Liver (tissue), 8 donors: ENCODE measurements at regions not wholly inside any gene's neighbourhood (a gene's known extent, or its start where the extent isn't known, plus 50 kb on each side); places are given as distances from the start of the nearest gene placed in this dataset.

ENCODE experiments used
- DNase-seq: peaks from one replicate; pipeline ENCODE4 v3.0.0-alpha.2; 2017; ENCODE audit warnings: low spot score
- H3K27ac ChIP-seq, 2 donors: one replicate each; pipeline ENCODE4 v1.7.0; 2013; ENCODE audit warnings: inconsistent platforms in 2 of 2, low read length in 2 of 2, control low read depth in 1 of 2, low read depth in 1 of 2, mild to moderate bottlenecking in 1 of 2
- H3K27me3 ChIP-seq, 4 donors: one replicate each; pipeline versions ENCODE4 v1.6.1 to v1.7.0; 2013; ENCODE audit warnings: low read length in 3 of 4, inconsistent platforms in 1 of 4, mild to moderate bottlenecking in 1 of 4, moderate library complexity in 1 of 4; ENCODE audit not compliant: control insufficient read depth in 4 of 4, insufficient read depth in 4 of 4
- H3K36me3 ChIP-seq, 4 donors: one replicate each; pipeline versions ENCODE4 v1.6.1 to v1.7.0; 2013; ENCODE audit warnings: low read length in 3 of 4, mild to moderate bottlenecking in 3 of 4, low read depth in 1 of 4, moderate library complexity in 1 of 4; ENCODE audit not compliant: control insufficient read depth in 4 of 4, insufficient read depth in 3 of 4
- H3K4me1 ChIP-seq, 4 donors: one replicate each; pipeline versions ENCODE4 v1.6.1 to v1.7.0; 2013; ENCODE audit warnings: low read length in 3 of 4, mild to moderate bottlenecking in 3 of 4, moderate library complexity in 1 of 4; ENCODE audit not compliant: control insufficient read depth in 4 of 4, insufficient read depth in 4 of 4
- H3K4me3 ChIP-seq, 3 donors: one replicate each; pipeline versions ENCODE4 v1.6.1 to v1.7.0; 2013; ENCODE audit warnings: low read length in 3 of 3, control low read depth in 1 of 3, low read depth in 1 of 3, mild to moderate bottlenecking in 1 of 3
- H3K9ac ChIP-seq, 2 donors: one replicate each; pipeline ENCODE4 v1.7.0; 2013; ENCODE audit warnings: low read length in 2 of 2, mild to moderate bottlenecking in 2 of 2, moderate library complexity in 2 of 2, control low read depth in 1 of 2, low read depth in 1 of 2
- H3K9me3 ChIP-seq, 4 donors: one replicate each; pipeline versions ENCODE4 v1.6.1 to v1.7.0; 2013; ENCODE audit warnings: low read length in 3 of 4; ENCODE audit not compliant: control insufficient read depth in 4 of 4
- EGR1 ChIP-seq, 2 donors: IDR thresholded peaks; 2 replicates each; pipeline ENCODE4 v1.6.1; 2016 to 2018; ENCODE audit warnings: antibody characterized with exemption in 2 of 2, low read depth in 2 of 2
- FOXA1 ChIP-seq: IDR thresholded peaks from 2 replicates; pipeline ENCODE4 v1.6.1; 2016; ENCODE audit warnings: antibody characterized with exemption
- FOXA2 ChIP-seq: IDR thresholded peaks from 2 replicates; pipeline ENCODE4 v1.6.1; 2016; ENCODE audit warnings: antibody characterized with exemption
- GABPA ChIP-seq, 2 donors: IDR thresholded peaks in 1 of 2; conservative IDR thresholded peaks in 1 of 2; 2 replicates each; pipeline ENCODE4 v1.6.1; 2016; ENCODE audit warnings: antibody characterized with exemption in 2 of 2, mild to moderate bottlenecking in 1 of 2, moderate library complexity in 1 of 2
- HNF4A ChIP-seq, 2 donors: conservative IDR thresholded peaks; 2 replicates each; pipeline ENCODE4 v1.6.1; 2016; ENCODE audit warnings: antibody characterized with exemption in 2 of 2, mild to moderate bottlenecking in 2 of 2
- HNF4G ChIP-seq: IDR thresholded peaks from 2 replicates; pipeline ENCODE4 v1.6.1; 2016; ENCODE audit warnings: antibody characterized with exemption
- JUND ChIP-seq, 2 donors: IDR thresholded peaks; 2 replicates each; pipeline ENCODE4 v1.6.1; 2016; ENCODE audit warnings: antibody characterized with exemption in 2 of 2
- RAD21 ChIP-seq, 2 donors: IDR thresholded peaks; 2 replicates each; pipeline ENCODE4 v1.6.1; 2016; ENCODE audit warnings: antibody characterized with exemption in 2 of 2, mild to moderate bottlenecking in 2 of 2
- SP1 ChIP-seq: IDR thresholded peaks from 2 replicates; pipeline ENCODE4 v1.6.1; 2018; ENCODE audit warnings: antibody characterized with exemption, mild to moderate bottlenecking
- TAF1 ChIP-seq: conservative IDR thresholded peaks from 2 replicates; pipeline ENCODE4 v1.6.1; 2016; ENCODE audit warnings: antibody characterized with exemption, mild to moderate bottlenecking
- YY1 ChIP-seq: IDR thresholded peaks from 2 replicates; pipeline ENCODE4 v1.6.1; 2016; ENCODE audit warnings: antibody characterized with exemption, mild to moderate bottlenecking
- WGBS: extraction: QIAGEN DNeasy Blood & Tissue Kit; methylation state at CpG from one replicate; pipeline ENCODE4 v1.1.7; 2013; 5-methylcytosine and 5-hydroxymethylcytosine counted together
- TF ChIP-seq, protein P1 (sequence below): IDR thresholded peaks from 2 replicates; pipeline ENCODE4 v1.6.1; 2016; ENCODE audit warnings: antibody characterized with exemption
- TF ChIP-seq, protein P2 (sequence below): IDR thresholded peaks from 2 replicates; pipeline ENCODE4 v1.6.1; 2016; ENCODE audit warnings: antibody characterized with exemption
- TF ChIP-seq, protein P3 (sequence below): fragments of 150-350 bp; IDR thresholded peaks from 2 replicates; pipeline ENCODE4 v1.5.1; 2017; ENCODE audit warnings: improper control_type of control experiment, low read depth, low read length; ENCODE audit not compliant: missing input control
- TF ChIP-seq, protein P4 (sequence below): IDR thresholded peaks from 2 replicates; pipeline ENCODE4 v1.6.1; 2016; ENCODE audit warnings: antibody characterized with exemption, mild to moderate bottlenecking
- TF ChIP-seq, protein P5 (sequence below): IDR thresholded peaks from 2 replicates; pipeline ENCODE4 v1.6.1; 2016; ENCODE audit warnings: antibody characterized with exemption
- donor health status: healthy.
- donor health status: healthy.
- donor health status: healthy.
- donor health status: healthy.
- donor health status: healthy.

DNA sequence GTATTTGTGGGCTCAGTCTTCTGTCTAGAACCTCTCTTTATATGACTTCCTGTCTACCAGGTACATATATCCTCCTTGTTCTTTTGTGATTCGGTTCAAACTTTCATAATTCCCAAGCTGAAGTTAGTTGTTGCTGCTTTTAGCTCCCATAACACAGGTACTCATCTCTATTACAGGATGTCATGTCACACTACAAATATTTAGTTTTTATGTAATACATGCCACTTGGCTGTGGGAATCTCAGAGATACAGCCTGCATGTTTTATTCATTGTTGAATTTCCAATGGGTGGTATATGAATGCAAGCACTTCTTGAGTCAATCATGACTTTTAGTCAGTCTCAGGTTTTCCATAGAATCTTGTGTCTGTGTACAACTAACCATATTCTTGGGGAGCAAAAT is 122.7 kb downstream of the SINHCAF start (continued):
- TF ChIP-seq, protein P1, sequence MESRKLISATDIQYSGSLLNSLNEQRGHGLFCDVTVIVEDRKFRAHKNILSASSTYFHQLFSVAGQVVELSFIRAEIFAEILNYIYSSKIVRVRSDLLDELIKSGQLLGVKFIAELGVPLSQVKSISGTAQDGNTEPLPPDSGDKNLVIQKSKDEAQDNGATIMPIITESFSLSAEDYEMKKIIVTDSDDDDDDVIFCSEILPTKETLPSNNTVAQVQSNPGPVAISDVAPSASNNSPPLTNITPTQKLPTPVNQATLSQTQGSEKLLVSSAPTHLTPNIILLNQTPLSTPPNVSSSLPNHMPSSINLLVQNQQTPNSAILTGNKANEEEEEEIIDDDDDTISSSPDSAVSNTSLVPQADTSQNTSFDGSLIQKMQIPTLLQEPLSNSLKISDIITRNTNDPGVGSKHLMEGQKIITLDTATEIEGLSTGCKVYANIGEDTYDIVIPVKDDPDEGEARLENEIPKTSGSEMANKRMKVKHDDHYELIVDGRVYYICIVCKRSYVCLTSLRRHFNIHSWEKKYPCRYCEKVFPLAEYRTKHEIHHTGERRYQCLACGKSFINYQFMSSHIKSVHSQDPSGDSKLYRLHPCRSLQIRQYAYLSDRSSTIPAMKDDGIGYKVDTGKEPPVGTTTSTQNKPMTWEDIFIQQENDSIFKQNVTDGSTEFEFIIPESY: no peak
- TF ChIP-seq, protein P2, sequence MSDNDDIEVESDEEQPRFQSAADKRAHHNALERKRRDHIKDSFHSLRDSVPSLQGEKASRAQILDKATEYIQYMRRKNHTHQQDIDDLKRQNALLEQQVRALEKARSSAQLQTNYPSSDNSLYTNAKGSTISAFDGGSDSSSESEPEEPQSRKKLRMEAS: no peak
- TF ChIP-seq, protein P3, sequence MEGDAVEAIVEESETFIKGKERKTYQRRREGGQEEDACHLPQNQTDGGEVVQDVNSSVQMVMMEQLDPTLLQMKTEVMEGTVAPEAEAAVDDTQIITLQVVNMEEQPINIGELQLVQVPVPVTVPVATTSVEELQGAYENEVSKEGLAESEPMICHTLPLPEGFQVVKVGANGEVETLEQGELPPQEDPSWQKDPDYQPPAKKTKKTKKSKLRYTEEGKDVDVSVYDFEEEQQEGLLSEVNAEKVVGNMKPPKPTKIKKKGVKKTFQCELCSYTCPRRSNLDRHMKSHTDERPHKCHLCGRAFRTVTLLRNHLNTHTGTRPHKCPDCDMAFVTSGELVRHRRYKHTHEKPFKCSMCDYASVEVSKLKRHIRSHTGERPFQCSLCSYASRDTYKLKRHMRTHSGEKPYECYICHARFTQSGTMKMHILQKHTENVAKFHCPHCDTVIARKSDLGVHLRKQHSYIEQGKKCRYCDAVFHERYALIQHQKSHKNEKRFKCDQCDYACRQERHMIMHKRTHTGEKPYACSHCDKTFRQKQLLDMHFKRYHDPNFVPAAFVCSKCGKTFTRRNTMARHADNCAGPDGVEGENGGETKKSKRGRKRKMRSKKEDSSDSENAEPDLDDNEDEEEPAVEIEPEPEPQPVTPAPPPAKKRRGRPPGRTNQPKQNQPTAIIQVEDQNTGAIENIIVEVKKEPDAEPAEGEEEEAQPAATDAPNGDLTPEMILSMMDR: no peak
- TF ChIP-seq YY1 (no peak), FOXA2 (no peak), SP1 (no peak), HNF4G (no peak)

DNA sequence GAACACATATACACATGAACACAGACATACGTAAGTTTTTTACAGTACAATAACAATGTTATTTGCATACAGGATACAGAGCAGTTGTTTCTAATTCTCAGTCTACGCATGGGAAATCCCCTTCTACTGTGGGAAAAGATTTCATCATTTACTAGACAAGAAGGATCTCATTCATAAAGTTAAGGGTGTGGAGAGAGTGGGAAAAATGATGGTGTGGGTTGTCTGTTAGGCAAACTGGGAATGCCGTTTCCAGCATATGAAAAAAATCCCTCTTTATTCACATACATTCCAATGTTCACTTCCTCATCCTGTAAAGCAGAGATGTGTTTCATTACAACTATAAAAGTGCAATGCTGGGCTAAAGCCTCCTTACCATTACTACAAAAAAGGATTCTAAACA is 120.9 kb downstream of the SINHCAF start:
- Histone ChIP-seq H3K27ac (no peak overlapping the region), H3K4me3 (no peak overlapping the region), H3K9me3 (no peaks in the 10 kb centered on the region), H3K4me1 (no peaks in the 10 kb centered on the region), H3K36me3 (no peaks in the 10 kb centered on the region), H3K9ac (no peak overlapping the region), H3K27me3 (no peaks in the 10 kb centered on the region)
- 54% methylated on average over 3 of the region's 3 CpGs for WGBS
- DNase-seq: no peak
- TF ChIP-seq EGR1 (IDR thresholded peaks at IDR 0.05; ENCODE audit: low read depth in 2 of 2) (no peak), SP1 (no peak), HNF4A (conservative IDR thresholded peaks at IDR 0.05) (no peak), FOXA2 (no peak), FOXA1 (no peak), GABPA (IDR thresholded peaks at IDR 0.05 in 1 of 2, conservative IDR thresholded peaks at IDR 0.05 in 1 of 2) (no peak), TAF1 (no peak), RAD21 (IDR thresholded peaks at IDR 0.05) (no peak), JUND (IDR thresholded peaks at IDR 0.05) (no peak)
- TF ChIP-seq, protein P1: no peak
- TF ChIP-seq, protein P2: no peak
- TF ChIP-seq, protein P4, sequence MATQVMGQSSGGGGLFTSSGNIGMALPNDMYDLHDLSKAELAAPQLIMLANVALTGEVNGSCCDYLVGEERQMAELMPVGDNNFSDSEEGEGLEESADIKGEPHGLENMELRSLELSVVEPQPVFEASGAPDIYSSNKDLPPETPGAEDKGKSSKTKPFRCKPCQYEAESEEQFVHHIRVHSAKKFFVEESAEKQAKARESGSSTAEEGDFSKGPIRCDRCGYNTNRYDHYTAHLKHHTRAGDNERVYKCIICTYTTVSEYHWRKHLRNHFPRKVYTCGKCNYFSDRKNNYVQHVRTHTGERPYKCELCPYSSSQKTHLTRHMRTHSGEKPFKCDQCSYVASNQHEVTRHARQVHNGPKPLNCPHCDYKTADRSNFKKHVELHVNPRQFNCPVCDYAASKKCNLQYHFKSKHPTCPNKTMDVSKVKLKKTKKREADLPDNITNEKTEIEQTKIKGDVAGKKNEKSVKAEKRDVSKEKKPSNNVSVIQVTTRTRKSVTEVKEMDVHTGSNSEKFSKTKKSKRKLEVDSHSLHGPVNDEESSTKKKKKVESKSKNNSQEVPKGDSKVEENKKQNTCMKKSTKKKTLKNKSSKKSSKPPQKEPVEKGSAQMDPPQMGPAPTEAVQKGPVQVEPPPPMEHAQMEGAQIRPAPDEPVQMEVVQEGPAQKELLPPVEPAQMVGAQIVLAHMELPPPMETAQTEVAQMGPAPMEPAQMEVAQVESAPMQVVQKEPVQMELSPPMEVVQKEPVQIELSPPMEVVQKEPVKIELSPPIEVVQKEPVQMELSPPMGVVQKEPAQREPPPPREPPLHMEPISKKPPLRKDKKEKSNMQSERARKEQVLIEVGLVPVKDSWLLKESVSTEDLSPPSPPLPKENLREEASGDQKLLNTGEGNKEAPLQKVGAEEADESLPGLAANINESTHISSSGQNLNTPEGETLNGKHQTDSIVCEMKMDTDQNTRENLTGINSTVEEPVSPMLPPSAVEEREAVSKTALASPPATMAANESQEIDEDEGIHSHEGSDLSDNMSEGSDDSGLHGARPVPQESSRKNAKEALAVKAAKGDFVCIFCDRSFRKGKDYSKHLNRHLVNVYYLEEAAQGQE: no peak
- TF ChIP-seq, protein P3: no peak
- TF ChIP-seq, protein P5, sequence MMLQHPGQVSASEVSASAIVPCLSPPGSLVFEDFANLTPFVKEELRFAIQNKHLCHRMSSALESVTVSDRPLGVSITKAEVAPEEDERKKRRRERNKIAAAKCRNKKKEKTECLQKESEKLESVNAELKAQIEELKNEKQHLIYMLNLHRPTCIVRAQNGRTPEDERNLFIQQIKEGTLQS: no peak
